ENCODE measurements at regions not wholly inside any gene's neighbourhood (a gene's known extent, or its start where the extent isn't known, plus 50 kb on each side); places are given as distances from the start of the nearest gene placed in this dataset.

GRCh38 chr12:94031763-94032162, 116.6 kb upstream of the PLXNC1 start:
- DNase-seq (ENCODE audit: low read depth in 2 of 2) = no peak

GRCh38 chr12:94032368-94032767, 116.0 kb upstream of the PLXNC1 start:
- DNase-seq (ENCODE audit: low read depth in 2 of 2) = no peak

DNA sequence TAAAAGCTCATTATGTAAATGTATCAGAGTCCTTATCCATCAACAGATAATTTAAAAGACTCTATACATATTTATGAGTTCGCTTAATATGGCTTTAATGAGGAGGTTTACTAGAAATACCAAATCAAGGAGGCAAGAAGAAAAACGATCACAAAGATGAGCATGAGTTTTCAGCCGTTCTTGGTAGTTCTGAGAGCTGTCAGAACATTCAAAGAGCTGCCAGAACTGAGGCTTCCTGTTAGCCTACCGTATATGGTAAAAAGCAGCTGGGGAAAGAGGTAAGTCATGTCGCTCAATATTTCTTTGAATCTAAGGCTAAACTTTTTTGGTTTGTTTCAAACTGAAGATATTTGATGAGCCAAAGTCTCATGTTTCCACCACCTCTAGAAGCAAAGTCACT, 115.3 kb upstream of the PLXNC1 start:
- no peak for DNase-seq (ENCODE audit: low read depth in 2 of 2)

DNA sequence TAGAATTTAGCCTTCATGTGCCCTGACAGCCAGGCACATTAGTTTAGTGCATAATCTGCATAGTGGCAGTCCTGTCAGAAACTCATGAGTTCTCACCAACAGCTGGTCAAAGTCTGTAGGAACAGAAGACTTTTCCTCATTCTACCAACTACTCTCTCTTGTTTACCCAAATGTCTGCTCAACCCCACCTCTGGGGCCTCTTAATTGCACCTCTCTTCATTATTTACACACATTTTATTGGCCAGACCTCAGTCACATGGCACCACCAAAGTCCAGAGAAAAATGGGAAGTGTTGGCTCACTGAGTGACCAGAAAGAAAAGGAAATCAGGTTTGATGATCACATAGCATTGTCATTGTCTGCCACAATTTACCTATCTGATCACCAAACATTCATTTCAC, 114.6 kb upstream of the PLXNC1 start:
- DNase-seq (ENCODE audit: low read depth in 2 of 2) = no peak

DNA sequence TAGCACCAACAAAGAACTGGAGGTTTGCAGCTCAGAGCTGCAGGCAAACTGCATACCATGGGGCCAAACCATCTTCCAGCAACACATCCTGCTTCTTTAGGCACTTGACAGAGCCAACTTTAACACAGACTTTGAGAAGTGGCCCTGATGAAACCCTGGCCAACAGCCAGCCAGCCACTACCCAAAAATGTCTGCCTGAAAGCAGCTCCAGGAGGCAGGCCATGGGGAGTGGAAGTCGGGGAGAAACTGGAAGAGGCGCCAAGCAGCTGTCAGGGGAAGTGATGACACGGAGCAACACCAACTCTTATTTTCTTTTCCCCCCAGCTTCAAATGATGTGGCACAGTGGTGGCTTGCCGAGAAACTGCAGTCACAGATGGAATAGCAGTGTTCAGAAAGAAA, 110.9 kb upstream of the PLXNC1 start:
- DNase-seq (ENCODE audit: low read depth in 2 of 2) = no peak

DNA sequence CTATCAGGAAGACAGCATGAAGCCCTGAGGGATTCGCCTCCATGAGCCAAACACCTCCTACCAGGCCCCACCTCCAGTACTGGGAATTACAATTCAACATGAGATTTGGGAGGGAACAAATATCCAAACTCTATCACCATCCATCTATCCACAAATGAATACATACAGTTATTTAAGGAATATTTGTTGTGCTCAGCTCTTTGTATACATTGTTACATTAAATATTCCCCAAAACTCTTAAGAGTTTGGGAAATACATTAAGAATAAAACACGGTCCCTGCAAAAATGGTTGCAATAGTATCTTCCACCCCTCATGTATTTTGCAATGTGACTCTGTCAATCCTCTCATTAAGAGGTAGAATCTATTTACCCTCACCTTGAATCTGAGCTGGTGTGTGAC, 109.8 kb upstream of the PLXNC1 start:
- DNase-seq (ENCODE audit: low read depth in 2 of 2) = no peak

- DNase-seq (ENCODE audit: low read depth in 2 of 2) = no peak
Measured at GRCh38 chr12:94039199-94039840, 109.1 kb upstream of the PLXNC1 start.

GRCh38 chr12:94039914-94040313, 108.5 kb upstream of the PLXNC1 start:
- peak in 1 of 2 donors; percentile 31 for DNase-seq (ENCODE audit: low read depth in 2 of 2)

GRCh38 chr12:94041850-94042249, 106.5 kb upstream of the PLXNC1 start:
- DNase-seq (ENCODE audit: low read depth in 2 of 2) = no peak

- no peak for DNase-seq (ENCODE audit: low read depth in 2 of 2)
Measured at GRCh38 chr12:94042321-94042720, 106.1 kb upstream of the PLXNC1 start.

DNA sequence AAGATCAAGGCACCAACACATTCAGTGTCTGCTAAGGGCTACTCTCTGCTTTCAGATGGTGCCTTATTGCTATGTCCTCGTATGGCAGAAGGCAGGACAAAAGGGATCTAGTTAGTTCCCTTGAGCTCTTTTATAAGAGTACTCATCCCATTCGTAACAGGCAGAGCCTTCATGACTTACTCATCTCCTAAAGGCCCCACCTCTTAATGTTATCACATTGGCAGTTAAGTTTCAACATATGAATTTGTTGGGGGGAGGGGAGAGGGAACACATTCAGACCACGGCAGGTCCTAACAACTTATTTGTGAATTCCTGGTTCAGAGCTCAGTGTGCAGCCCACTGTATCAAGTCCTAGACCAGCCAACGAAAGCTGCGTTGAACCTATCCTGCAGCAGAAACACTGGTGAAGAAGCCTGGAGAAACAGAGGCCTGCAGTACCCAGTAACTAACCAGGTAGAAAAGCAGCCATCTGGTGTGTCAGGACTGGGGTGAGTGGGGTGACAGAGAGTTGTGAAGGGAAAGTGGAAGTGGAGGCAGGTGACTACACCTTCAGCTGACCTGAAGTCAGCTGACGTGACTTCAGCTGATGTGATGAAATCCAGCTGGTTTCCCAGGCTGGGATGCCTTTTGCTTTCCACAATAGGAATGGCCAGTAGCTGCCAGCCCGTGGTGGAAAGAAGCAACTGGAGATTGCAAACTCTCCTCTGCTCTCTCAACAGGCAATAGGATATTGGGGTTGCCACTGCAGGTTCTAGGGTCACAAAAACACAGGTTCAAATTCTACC, 101.6 kb upstream of the PLXNC1 start:
- no peak for DNase-seq (ENCODE audit: low read depth in 2 of 2)

- DNase-seq (ENCODE audit: low read depth in 2 of 2) = no peak
Measured at GRCh38 chr12:94047781-94048567, 100.4 kb upstream of the PLXNC1 start.

GRCh38 chr12:94048757-94049156, 99.6 kb upstream of the PLXNC1 start:
- DNase-seq (ENCODE audit: low read depth in 2 of 2) = no peak

- DNase-seq (ENCODE audit: low read depth in 2 of 2) = no peak
Measured at GRCh38 chr12:94049718-94050117, 98.7 kb upstream of the PLXNC1 start.

- no peak for DNase-seq (ENCODE audit: low read depth in 2 of 2)
Measured at GRCh38 chr12:94053676-94054075, 94.7 kb upstream of the PLXNC1 start.

GRCh38 chr12:94055528-94055927, 92.8 kb upstream of the PLXNC1 start:
- no peak for DNase-seq (ENCODE audit: low read depth in 2 of 2)

- DNase-seq (ENCODE audit: low read depth in 2 of 2) = no peak
Measured at GRCh38 chr12:94056419-94057158, 91.8 kb upstream of the PLXNC1 start.

DNA sequence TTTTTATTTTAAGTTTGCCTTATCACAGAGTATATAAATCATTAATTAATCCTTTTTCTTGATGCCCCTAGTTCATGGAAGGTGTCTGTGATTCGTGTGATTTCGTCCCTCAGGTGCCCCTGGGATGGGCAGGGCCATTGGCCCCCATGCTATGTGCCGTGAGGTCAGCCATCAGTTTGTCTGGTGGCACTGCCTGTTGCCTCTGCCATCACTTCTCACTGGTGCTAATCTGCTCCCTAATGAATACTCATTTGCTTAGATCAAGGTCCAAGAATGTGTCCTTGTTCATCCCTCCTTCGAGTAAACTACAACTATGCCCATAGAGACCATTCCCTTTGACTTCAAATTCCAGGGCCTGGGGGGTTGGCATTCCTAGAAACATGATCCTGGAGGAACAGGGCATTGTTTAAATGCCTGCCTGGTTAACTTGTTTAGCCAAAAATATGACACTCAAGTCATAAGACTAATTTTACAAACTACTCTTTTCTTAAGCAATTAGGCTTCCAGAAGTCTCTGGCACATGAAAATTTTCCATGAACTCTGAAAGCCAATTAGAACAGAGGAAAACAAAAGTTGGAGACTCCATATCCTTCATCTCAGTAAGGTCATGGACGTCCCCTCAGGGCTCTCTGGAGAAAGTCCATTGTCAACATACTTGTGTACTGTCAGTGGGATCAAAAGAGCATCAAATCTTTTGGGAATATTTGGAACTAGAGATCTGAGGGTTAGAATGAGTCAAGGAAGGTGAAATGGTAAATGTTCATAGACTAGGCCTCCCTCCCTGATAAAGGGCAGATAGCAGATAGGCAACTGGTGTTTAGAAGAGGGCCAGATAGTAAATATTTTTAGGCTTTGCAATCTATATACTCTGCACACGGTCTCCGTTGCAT, 90.9 kb upstream of the PLXNC1 start:
- no peak for DNase-seq (ENCODE audit: low read depth in 2 of 2)

- DNase-seq (ENCODE audit: low read depth in 2 of 2) = no peak
Measured at GRCh38 chr12:94059394-94060368, 88.7 kb upstream of the PLXNC1 start.

DNA sequence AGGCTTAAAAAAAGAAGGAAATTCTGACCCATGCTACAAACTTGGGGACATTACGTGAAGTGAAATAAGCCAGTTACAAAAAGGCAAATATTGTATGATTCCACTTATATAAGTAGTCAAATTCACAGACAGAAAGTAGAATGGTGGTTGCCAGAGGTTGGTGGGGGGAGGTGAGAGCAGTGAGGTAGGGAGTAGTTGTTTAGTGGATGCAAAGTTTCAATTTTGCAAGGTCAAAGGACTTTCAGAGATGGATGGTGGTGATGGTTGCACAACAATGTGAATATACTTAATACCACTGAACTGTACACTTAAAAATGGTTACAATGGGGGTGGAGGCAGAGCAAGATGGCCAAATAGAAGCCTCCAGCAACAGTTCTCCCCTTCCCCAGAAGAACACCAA, 86.2 kb upstream of the PLXNC1 start:
- no peak for DNase-seq (ENCODE audit: low read depth in 2 of 2)
